GM21515 (cell line): ENCODE measurements at regions not wholly inside any gene's neighbourhood (a gene's known extent, or its start where the extent isn't known, plus 50 kb on each side); places are given as distances from the start of the nearest gene placed in this dataset.
"Not testable (repeated sequence)": the region's sequence is repeated elsewhere in the genome, so short reads cannot be mapped to it uniquely, and the experiment has no call there.

Experiments used
- ATAC-seq: cut with Tn5 transposase; IDR thresholded peaks from one replicate; pipeline ENCODE4 v1.9.1; 2021; ENCODE audit not compliant: unreplicated experiment

DNA sequence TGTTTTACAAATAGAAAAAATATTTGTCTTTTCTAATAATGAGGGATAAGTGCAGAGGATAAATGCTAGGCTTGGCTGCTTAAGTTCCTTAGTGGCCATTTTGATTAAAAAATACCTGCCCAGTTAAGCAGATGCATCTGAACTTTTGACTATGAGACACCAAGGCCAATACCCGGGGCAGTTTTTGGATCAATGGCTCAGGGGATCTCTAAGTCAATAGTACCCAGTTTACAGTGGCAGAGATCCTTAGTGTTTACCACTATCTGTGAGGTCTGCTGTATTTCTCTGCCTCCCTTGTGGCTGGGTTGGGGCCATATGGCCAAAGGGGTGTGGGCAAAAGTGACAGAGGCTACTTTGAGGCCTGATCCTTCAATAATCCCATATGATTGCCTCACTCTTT, 184.5 kb upstream of the MAST4 start:
- no peak for ATAC-seq

DNA sequence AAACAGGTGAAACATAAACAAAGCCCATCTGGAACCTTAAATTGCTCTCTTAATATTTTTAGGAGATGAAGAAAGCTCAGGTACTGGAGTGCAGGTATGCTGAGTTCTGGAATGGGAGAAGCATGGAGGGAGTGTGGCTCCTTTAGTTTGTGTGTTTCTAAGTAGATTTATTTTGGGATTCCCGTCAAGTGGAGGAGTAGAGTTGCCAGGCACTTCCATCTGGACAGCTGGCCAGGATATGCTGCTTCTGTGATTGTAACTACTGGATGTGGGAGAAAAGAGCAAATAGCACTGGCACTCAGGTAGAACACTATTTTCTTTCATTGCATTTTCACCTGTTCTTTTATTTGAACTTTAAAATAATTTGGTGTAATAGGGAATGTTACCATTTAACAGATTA, 182.3 kb upstream of the MAST4 start:
- no peak for ATAC-seq

DNA sequence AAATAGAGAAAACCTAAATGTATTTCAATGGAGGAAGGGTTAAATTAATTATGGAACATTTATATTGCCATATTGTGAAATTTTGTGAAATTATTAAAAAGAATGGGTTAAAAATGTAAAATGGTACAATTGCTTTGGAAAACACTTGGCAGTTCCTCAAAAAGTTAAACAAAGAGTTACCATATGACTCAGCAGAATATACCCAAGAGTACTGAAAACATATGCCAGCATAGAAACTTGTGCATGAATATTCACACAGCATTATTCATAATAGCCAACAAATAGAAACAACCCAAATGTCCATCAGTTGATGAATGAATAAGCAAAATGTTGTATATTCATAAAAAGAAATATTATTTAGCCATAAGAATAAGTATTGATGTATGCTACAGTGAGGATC, 181.0 kb upstream of the MAST4 start:
- ATAC-seq: no peak

DNA sequence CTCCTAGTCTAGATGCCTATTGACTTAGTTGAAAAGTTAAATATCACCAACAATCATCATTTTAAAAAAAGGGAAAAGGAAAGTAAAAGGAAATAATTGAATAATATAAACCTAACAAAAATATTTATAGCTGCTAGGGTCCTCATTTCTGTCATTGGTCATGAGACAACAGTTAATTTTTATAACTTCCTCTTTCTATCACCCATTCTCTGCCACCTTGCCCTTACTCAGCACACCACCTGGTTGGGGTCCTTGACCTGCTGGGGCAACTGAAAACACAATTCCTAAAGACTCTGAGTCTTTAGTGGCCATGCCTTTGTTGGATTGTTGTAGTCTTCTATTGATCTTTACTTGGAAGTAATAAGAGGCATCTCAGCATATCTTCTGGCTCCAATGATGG, 179.5 kb upstream of the MAST4 start:
- ATAC-seq: no peak

DNA sequence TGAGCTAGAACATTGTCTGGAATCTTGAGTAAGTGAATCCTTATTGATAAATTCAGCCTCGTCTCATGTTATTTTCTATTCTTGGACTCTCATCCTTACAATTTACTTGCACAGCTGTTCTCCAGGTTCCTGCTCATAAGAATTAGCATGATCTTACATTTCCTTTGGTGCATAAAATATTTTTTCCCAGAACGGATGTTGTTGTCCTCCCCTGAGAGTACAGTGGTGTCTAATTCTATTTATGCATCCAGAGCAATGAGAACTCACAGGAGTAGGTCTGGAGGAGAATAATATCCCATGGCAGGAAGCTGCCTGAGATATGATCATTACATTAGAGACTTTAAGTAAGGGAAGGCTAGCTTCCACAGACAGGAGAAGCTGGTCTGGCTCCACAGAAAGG, 178.4 kb upstream of the MAST4 start:
- ATAC-seq: no peak

DNA sequence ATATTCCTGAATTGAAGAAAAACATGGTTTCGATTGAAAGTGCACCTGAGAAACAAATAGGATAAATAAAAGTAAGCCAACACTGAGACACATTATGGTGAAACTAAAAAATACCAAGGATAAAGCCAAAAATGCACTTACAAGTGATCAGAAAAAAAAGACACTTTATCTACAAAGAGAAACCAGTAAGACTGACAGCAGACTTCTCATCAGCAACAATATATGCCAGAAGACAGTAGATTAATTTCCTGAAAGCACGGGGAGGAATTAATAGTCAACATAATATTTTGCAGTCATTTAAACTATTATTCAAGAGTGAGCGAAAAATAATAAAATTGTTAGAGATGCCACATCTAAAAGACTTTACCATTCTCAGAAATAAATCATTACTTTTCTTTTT, 172.7 kb upstream of the MAST4 start:
- ATAC-seq: no peak

DNA sequence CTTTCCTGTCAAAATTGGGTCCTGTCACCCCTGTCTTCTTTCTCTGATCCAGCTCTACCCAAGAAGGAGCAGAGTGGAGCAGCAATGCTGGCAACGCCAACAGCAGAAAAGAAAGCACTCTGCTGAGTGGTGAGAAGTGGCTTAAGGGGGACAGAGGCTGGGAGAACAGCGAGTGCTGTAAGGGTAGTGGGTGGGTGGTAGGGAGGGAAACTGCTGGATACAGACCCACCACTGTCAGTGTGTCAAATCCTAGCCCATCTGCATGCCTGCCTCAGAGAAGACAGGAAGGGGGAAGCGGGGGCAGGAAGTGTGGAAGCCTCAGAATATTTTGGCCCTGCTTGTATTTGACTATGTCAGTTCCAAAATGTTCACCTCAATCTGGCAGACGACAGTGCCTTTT, 170.4 kb upstream of the MAST4 start:
- ATAC-seq: no peak

DNA sequence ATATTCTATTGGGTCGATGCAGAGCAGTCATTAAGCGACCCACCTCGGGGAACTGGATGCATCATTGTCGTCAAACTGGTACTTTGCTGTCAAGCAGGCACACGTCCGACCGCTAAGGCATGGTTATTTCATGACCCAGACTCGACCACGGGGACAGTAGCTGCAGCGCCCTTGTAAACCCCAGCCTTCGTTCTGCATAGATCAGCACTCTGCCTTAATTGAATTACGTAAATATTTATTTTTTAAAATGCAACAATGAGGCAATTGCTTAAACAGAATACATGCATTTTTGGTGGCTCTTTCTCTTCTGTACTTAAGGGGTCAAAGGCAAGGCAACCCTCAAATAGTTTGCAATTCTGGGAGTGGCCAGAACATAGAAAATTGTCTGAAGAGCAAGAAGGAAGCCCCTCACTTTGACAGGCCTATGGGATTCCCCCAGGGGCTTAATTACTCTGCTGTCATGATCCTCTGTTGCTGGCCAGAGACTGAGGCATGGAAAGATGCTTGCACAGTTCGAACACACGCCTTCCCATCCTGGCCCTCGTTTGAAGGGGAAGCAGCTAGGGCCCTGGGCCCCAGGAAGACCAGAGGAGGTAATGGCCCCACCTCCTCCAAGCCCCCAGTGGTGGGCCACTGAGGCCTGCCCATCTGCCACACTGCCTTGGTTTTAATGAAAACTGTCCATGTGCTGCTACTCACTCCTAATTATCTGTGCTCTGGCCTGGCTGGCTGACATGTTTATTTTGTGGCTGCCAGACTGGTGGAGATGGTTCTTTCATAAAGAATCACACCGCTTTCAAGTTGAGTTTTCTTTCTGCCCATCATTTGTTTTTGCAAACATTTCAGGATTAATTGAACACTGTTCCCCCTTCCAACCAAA, 169.7 kb upstream of the MAST4 start:
- ATAC-seq: no peak

DNA sequence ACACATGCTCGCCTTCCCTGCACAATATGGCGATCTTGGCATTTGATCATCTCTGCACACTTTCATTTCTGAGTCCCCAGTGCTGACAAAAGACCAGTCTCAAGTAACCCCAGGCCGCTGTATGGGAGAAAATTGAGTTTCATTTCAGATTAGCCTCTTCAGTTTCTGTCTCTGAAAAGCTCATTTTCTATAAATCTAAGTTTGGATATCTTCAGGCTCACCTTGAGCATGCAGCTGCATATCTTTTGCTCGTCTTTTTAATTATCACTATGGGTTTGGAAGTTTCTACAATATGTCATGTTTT, 169.1 kb upstream of the MAST4 start:
- ATAC-seq: no peak

DNA sequence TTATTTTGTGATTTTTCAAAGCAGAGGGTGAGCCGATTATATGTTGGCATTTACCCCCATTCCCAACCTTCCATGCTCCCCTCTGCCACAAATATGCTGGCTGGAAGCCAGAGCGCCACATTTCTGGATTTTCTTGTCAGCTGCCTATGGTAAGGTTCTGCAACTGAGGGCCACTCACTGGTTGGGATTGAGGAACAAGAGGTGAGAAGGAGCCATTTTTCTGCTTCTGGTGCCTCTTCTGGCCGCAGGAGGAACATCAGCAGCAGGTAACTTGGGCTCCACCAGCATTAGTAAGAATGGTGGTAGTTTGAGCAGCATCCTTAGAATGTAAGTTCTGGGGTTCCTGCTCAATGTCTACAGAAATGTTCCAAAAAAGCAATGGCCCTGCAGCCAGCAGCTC, 159.5 kb upstream of the MAST4 start:
- no peak for ATAC-seq

DNA sequence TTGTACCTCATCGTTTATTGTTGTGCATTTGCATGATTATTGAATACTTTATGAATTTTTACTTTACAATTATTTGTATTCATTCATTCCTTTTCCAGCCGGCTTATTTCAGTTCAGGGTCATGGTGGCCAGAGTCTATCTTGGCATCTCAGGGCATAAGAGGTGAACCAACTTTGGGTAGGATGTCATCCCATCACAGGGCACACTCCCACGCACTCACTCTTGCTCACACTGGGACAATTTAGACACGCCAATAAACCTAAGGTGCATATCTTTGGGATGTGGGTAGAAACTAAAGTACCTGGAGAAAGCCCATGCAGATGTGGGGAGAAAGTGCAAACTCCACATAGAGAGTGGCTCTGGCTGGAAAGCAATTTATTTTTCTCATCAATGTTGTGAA, 158.1 kb upstream of the MAST4 start:
- ATAC-seq: no peak

DNA sequence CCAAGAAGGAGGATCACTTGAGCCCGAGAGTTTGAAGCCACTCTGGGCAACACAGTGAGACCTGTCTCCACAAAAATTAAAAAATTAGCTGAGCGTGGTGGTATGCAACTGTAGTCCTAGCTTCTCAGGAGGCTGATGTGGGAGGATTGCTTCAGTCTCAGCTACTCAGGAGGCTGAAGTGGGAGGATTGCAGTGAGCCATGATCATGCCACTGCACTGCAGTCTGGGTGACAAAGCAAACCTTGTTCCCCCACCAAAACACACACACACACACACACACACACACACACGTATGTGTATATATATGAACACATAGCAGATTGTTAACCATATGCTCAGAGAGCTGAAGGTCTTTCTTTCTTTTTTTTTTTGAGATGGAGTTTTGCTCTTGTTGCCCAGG, 157.5 kb upstream of the MAST4 start:
- no peak for ATAC-seq

DNA sequence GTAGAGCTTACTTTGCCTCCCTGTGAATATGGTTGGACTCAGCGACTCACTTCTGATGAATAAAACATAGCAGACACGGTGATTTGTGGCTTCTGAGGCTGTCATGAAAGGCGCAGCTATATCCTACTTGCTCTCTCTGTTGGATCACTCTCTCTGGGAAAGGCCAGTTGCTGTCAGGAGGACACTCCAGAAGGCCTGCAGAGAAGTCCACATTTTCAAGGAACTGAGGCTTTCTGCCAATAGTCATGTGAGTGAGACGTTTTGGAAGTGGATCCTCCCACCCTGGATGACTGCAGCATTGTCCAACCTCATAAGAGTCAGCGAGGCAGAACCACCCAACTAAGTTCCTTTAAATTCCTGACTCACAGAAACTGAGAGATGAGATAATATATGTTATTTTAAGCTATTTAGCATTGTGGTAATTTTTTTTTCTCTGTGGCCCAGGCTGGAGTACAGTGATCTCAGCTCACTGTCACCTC, 156.0 kb upstream of the MAST4 start:
- ATAC-seq: no peak

DNA sequence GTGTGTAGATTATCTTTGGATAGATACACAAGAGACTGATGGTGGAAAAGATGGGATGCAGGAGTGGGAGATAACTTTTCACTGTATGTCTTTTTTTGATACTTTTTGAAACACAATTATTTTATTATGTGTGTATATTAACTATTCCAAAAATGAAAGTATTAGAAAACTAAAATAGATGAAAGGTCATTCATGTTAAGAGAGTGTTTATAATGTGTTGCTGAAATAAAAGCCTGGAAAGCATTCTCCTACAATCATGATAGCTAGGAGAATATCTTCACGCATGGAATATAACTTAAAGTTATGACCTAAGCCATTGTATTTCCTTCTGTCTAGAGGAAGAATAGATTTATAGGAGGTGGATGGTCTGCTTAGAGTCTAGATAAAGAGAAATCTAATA, 154.8 kb upstream of the MAST4 start:
- no peak for ATAC-seq

DNA sequence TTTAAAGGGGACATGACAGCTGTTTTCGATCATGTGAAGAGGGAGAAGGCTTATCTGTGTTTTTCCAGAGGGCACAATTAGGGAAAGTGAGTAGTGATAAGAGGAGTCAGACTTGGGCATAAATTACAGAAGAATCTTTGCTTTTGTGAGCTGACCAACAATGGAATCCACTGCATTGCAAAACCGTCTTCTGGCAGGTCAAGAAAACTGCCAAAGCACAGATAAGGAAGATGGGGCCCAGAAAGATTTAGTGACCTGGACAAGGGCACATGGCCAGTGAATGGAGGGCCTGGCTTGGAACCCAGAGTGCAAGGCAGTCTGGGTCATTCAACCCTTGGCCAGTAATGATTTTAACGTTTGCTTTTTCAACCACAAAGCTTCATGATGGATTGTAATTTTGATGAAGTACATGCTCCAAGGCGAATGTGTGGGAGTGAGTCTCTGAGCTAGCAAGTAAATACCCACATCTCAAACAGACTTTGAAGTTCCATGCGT, 153.2 kb upstream of the MAST4 start:
- no peak for ATAC-seq

DNA sequence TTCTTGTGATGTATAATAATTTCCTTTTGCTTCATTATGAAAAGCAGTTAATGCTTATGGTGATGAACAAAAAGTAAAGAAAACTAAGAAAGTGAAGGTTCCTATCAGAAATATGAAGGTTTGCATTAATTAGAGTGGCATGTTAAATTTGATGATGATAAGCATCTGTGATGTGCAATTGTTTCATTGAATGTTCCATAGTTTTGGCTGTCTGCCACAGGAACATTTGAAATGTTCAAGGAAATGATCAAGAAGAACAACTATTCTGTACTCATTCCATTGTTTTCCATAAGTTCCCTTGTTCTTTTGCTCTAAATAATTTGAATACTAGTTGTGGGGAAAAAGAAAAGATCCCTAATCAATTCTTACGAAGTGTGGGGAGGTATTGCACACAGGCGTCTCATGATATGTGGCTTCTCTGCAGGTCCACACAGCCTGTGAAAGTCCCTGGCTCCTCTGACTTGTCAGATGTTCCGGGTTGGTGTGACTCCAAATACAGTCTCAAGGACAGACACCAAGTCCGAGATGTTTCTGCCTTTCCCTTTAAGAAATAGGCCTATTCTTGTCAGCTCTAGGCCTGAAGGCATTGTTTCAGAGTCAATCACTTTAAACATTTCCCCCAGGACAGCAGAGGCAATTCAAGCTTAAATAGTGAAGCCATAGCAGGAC, 152.6 kb upstream of the MAST4 start:
- no peak for ATAC-seq

DNA sequence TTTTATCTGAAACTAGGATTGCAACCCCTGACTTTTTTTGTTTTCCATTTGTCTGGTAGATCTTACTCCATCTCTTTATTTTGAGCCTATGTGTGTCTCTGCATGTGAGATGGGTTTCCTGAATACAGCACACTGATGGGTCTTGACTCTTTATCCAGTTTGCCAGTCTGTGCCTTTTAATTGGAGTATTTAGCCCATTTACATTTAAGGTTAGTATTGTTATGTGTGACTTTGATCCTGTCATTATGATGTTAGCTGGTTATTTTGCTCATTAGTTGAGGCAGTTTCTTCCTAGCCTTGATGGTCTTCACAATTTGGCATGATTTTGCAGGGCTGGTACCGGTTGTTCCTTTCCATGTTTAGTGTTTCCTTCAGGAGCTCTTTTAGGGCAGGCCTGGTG, 148.1 kb upstream of the MAST4 start:
- ATAC-seq: not testable (repeated sequence)

DNA sequence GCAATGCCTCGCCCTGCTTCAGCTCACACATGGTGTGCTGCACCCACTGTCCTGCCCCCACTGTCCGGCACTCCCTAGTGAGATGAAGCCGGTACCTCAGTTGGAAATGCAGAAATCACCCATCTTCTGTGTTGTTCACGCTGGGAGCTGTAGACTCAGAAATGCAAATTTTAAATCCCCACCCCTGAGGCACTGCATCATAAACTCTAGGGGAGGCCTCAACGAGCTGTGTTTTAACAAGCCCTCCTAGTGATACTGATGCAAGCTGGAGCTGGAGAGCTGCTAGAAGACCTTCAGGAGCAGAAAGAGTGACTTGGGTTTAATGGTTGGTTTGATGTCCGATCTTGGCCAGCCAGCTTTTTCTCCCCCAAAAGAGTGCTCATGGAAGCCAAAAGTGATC, 146.0 kb upstream of the MAST4 start:
- no peak for ATAC-seq

DNA sequence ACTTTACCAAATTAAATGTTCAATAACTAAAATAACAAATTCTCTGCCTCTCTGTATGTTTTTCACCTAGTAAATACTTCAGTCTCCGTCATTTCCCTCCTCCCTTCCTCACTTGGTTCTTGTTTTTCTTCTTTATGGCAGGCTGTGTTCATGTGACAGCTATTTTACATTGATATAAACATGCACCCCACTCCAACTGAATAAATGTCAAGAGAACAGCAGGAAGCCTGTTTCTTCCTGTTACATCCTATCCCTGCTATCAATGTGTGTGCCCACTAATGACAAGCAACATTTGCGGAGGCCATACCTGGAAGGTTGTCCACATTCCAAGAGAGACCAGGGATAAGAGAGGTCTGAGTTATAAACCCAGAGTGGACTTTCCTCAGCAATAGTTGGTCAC, 145.2 kb upstream of the MAST4 start:
- ATAC-seq: no peak

DNA sequence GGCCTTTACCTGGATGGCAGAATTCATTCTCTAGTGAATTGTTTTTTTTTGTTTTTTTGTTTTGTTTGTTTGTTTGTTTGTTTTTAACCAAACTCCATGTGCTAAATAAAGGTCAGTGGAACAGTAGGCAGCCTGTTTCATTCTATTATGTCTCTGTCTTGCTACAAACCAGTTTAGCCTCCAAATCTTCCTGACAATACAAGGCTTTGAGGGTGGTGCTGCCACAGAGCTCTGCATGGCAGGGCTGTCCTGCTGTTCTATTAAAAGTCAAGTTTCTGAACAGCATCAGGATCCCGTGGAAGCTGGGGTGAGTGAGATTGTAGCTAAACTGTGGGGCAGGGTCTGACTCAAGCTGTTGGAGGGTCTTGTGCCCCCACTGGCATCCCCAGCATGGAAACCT, 144.1 kb upstream of the MAST4 start:
- ATAC-seq: no peak

DNA sequence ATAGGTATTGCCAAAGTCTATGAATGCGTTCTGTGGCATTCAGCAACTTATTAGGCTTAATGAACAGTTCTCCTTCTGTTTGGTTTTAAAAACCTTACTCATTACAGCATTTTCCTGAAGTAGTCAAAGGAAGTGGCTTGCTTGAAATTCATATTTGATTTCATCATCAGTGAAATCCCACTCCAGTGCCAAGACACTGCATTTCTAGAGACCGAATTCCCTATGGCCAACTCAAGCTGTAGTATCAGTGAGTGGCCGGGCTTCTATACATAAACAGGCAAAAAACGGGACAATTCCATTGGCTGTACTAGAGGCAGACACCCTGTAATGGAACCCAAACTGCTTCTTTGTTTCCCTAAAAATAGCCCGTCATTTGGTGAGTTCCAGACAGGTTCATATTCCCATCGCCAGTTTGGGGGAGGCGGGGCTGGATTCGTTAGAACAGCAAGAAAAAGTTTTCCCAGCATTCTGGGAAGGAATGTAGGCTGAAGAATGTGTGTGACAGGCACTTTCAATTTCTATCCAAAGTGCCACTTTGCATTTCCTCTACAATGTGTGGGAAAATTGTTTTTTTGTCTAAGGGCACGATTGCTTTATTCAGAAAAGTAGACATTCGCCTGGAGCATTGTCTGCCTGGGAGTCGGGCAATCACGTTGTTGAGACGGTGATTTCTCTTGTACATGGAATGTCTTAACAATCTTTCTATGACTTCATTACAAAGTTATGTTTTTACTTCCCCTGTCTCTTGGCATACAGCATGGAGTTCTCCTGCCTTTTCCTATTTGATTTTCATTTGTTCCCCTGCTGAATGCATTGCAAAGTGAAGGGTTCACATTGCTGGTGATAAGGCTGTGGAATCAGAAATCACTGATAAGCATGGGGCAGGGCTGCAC, 141.8 kb upstream of the MAST4 start:
- no peak for ATAC-seq

DNA sequence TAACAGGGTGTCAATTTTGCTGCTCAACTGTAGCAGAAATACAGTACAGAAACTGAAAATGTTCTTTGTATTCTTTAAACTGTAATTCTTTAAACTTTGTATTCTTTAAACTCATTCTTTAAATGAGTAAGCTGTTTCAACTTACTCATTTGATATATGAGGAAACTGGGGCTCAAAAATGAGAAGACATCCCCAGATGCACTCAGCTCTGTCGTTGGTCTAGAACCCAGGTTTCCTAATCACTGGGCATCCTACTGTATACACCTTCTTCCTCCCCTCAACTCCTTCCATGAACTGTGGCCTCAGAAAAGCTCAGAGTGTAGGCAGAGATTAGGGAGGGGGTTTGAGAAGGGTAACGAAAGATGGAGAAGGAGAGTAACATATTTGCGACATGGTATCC, 136.5 kb upstream of the MAST4 start:
- no peak for ATAC-seq
